NT2/D1 (cell line): ENCODE measurements at regions not wholly inside any gene's neighbourhood (a gene's known extent, or its start where the extent isn't known, plus 50 kb on each side); places are given as distances from the start of the nearest gene placed in this dataset.

Experiments
- SUZ12 ChIP-seq: IDR thresholded peaks from 2 replicates; pipeline ENCODE4 v1.6.1; 2011; ENCODE audit not compliant: insufficient read length, insufficient read depth; ENCODE audit errors: extremely low read depth
- YY1 ChIP-seq: IDR thresholded peaks from 2 replicates; pipeline ENCODE4 v1.6.1; 2011; ENCODE audit not compliant: insufficient read length, insufficient read depth
- ZNF274 ChIP-seq: IDR thresholded peaks from 2 replicates; pipeline ENCODE4 v1.6.1; 2011; ENCODE audit warnings: mild to moderate bottlenecking, low read depth, low read length

- TF ChIP-seq ZNF274 = no peak
- TF ChIP-seq SUZ12 = no peak
- TF ChIP-seq YY1 = no peak
Observed at GRCh38 chr2:151032741-151033191, 228.9 kb downstream of the RBM43 start.
